Neural cell (in vitro differentiated cells): ENCODE measurements at regions not wholly inside any gene's neighbourhood (a gene's known extent, or its start where the extent isn't known, plus 50 kb on each side); places are given as distances from the start of the nearest gene placed in this dataset.

Experiments
- CTCF ChIP-seq: fragments of 450-650 bp; IDR thresholded peaks from 2 replicates; pipeline ENCODE4 v1.5.1; 2014; ENCODE audit warnings: antibody characterized with exemption, mild to moderate bottlenecking, moderate library complexity; ENCODE audit not compliant: poor library complexity, severe bottlenecking
- EP300 ChIP-seq: fragments of 450-650 bp; conservative IDR thresholded peaks from 2 replicates; pipeline ENCODE4 v1.6.1; 2014; ENCODE audit warnings: antibody characterized with exemption, mild to moderate bottlenecking, moderate library complexity; ENCODE audit not compliant: poor library complexity, severe bottlenecking
- EZH2 ChIP-seq: fragments of 200-600, 300-800 bp; shearing (Covaris generic), sonication (generic); IDR thresholded peaks from 2 replicates; pipeline ENCODE4 v1.6.1; 2014; ENCODE audit warnings: antibody characterized with exemption, low read length, borderline replicate concordance, mild to moderate bottlenecking; ENCODE audit not compliant: insufficient read depth, poor library complexity, severe bottlenecking
- MXI1 ChIP-seq: fragments of 450-650 bp; conservative IDR thresholded peaks from 2 replicates; pipeline ENCODE4 v1.6.1; 2014; ENCODE audit warnings: antibody characterized with exemption, mild to moderate bottlenecking; ENCODE audit not compliant: poor library complexity, severe bottlenecking
- POLR2AphosphoS5 ChIP-seq: IDR thresholded peaks from 2 replicates; pipeline ENCODE4 v1.6.1; 2012
- SMC3 ChIP-seq: fragments of 450-650 bp; conservative IDR thresholded peaks from 2 replicates; pipeline ENCODE4 v1.6.1; 2014; ENCODE audit warnings: antibody characterized with exemption, mild to moderate bottlenecking, moderate library complexity; ENCODE audit not compliant: poor library complexity
- TAF1 ChIP-seq: IDR thresholded peaks from 2 replicates; pipeline ENCODE4 v1.6.1; 2012; ENCODE audit warnings: low read depth

GRCh38 chr12:19688532-19688931 is 249.2 kb downstream of the AEBP2 start:
- TF ChIP-seq CTCF, result no peak
- no peak for TF ChIP-seq POLR2AphosphoS5
- TF ChIP-seq TAF1, result no peak
- TF ChIP-seq MXI1, result no peak
- TF ChIP-seq SMC3, result no peak
- no peak for TF ChIP-seq EZH2
- no peak for TF ChIP-seq EP300
